Psoas muscle (tissue), 7 donors: ENCODE measurements at regions not wholly inside any gene's neighbourhood (a gene's known extent, or its start where the extent isn't known, plus 50 kb on each side); places are given as distances from the start of the nearest gene placed in this dataset.

Experiments used
- ATAC-seq, 4 donors: fragments of 200-7000 bp; cut with Tn5 transposase; one replicate each; pipeline ENCODE4 v1.9.1; 2020; ENCODE audit warnings: moderate library complexity in 3 of 4, mild to moderate bottlenecking in 2 of 4
- DNase-seq, 2 donors: peaks; one replicate each; pipeline ENCODE4 v3.0.0-alpha.2; 2020
- H3K27ac ChIP-seq: fragments of 200-600 bp; one replicate; pipeline ENCODE4 v1.8.0; 2022
- H3K27me3 ChIP-seq, 3 donors: fragments of 200-600 bp in 1 of 3; one replicate each; pipeline versions ENCODE4 v1.6.1 to v1.8.0; 2013 to 2022; ENCODE audit warnings: low read length in 2 of 3, mild to moderate bottlenecking in 2 of 3, moderate library complexity in 1 of 3; ENCODE audit not compliant: insufficient read depth in 3 of 3
- H3K36me3 ChIP-seq, 2 donors: fragments of 200-600 bp in 1 of 2; one replicate each; pipeline versions ENCODE4 v1.6.1 to v1.8.0; 2013 to 2022; ENCODE audit warnings: low read depth in 1 of 2, mild to moderate bottlenecking in 1 of 2, moderate library complexity in 1 of 2; ENCODE audit not compliant: insufficient read depth in 1 of 2
- H3K4me1 ChIP-seq: fragments of 200-600 bp; one replicate; pipeline ENCODE4 v1.8.0; 2022
- H3K4me3 ChIP-seq: fragments of 200-600 bp; one replicate; pipeline ENCODE4 v1.8.0; 2022; ENCODE audit warnings: mild to moderate bottlenecking
- H3K9me3 ChIP-seq: fragments of 200-600 bp; one replicate; pipeline ENCODE4 v1.8.0; 2022
- CTCF ChIP-seq: fragments of 200-600 bp; IDR thresholded peaks from one replicate; pipeline ENCODE4 v1.8.0; 2022; ENCODE audit warnings: antibody characterized with exemption
- WGBS, 3 donors: extraction: QIAGEN DNeasy Blood & Tissue Kit; methylation state at CpG; one replicate each; pipeline versions ENCODE4 v1.1.6 to v1.1.7; 2013; 5-methylcytosine and 5-hydroxymethylcytosine counted together
- intact Hi-C, 2 donors: fragments of 100-400 bp; cut with DNase I; formaldehyde crosslinking; loops; one replicate each; pipeline versions ENCODE4 v1.11.0 to v1.14.2; 2022
- donor health status: healthy with polysubstance abuse.
- donor health status: DM: no; HTN: no; CAD: no; lungs with moderate emphysema.
- donor health status: Bipolar disorder and iron deficiency.
- donor health status: healthy.
- donor health status: DM: yes; HTN: yes; CAD: no.
- donor health status: DM: no; HTN: no; CAD: no.
- donor health status: DM: yes; HTN: yes; CAD: no.

GRCh38 chr2:80930777-80931176 lies 626.2 kb upstream of the LRRTM1 start:
- no peaks in the 10 kb centered on the region for H3K27me3 ChIP-seq
- intact Hi-C loops, result no loop called here
- no peaks in the 10 kb centered on the region for H3K9me3 ChIP-seq
- ATAC-seq (no peak), DNase-seq (no peak)
- TF ChIP-seq CTCF, result no peak
- no peaks in the 10 kb centered on the region for H3K4me1 ChIP-seq
- 93% methylated on average over 1 of the region's 1 CpG for WGBS, 3 donors
- no peak overlapping the region for H3K4me3 ChIP-seq
- no peaks in the 10 kb centered on the region for H3K36me3 ChIP-seq
- H3K27ac ChIP-seq, result no peak overlapping the region

- H3K9me3 ChIP-seq, result no peaks in the 10 kb centered on the region
- intact Hi-C loops, result no loop called here
- ATAC-seq (no peak), DNase-seq (no peak)
- H3K4me3 ChIP-seq, result no peak overlapping the region
- H3K27ac ChIP-seq, result no peak overlapping the region
- TF ChIP-seq CTCF, result no peak
- no peaks in the 10 kb centered on the region for H3K4me1 ChIP-seq
- H3K27me3 ChIP-seq, result no peaks in the 10 kb centered on the region
- no peaks in the 10 kb centered on the region for H3K36me3 ChIP-seq
- 62 to 75% (median 71%) methylated on average over 4 of the region's 4 CpGs for WGBS, 3 donors
Measured at GRCh38 chr2:80926168-80926567, 621.6 kb upstream of the LRRTM1 start.

DNA sequence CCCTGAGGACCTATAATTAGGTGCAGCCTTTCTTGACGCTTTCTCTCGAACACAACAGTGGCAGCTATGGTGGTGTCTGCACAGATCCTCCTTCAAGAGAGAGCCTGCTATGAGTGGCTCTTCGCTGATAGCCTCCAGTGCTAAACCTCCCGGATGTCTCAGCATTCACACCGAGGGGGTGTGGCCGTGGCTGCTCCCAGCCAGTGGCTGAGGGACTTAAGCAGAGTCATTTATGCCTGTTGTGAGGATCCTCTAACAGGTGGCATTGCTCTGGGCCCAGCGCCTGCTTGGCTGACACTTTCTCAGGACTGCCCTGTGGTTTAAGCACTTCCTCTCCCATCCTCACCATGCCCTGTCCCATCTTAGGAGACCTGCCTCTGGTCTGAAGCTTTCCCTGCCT lies 592.0 kb upstream of the LRRTM1 start:
- H3K9me3 ChIP-seq, result no peaks in the 10 kb centered on the region
- no peak overlapping the region for H3K4me3 ChIP-seq
- no peak overlapping the region for H3K27ac ChIP-seq
- TF ChIP-seq CTCF, result no peak
- no peaks in the 10 kb centered on the region for H3K36me3 ChIP-seq
- ATAC-seq (no peak), DNase-seq (no peak)
- H3K4me1 ChIP-seq, result no peaks in the 10 kb centered on the region
- intact Hi-C loops, result no loop called here
- 58 to 68% (median 67%) methylated on average over 7 of the region's 7 CpGs for WGBS, 3 donors
- H3K27me3 ChIP-seq, result no peaks in the 10 kb centered on the region

DNA sequence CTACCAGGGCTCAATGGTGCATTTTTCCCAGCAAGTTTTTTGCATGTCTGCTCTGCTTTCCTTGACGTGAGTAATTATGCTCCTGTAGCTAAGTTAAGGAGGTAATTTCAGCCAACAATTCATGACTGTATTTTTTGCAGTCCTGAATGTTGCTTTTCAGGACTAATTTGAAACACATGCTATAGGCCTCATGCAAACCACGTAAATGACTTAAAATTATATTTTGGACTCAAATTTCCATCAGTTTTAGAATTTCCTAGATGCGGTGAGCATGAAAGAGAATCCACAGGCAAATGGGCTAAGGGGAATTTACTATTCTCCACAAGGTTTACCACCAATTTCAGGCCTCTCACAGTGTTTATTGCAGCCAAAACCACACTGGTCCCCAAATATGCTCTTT lies 589.9 kb upstream of the LRRTM1 start:
- no peak for TF ChIP-seq CTCF
- Histone ChIP-seq H3K4me3 (no peak overlapping the region), H3K27ac (no peak overlapping the region), H3K4me1 (no peaks in the 10 kb centered on the region), H3K9me3 (no peaks in the 10 kb centered on the region), H3K27me3 (no peaks in the 10 kb centered on the region), H3K36me3 (no peaks in the 10 kb centered on the region)
- DNase-seq (no peak), ATAC-seq (no peak)
- 26 to 29% (median 26%) methylated on average over 3 of the region's 3 CpGs for WGBS, 3 donors
- intact Hi-C loops, result no loop called here

GRCh38 chr2:80893711-80894110 lies 589.2 kb upstream of the LRRTM1 start:
- H3K36me3 ChIP-seq, result no peaks in the 10 kb centered on the region
- intact Hi-C loops, result no loop called here
- no peaks in the 10 kb centered on the region for H3K27me3 ChIP-seq
- no peaks in the 10 kb centered on the region for H3K4me1 ChIP-seq
- H3K4me3 ChIP-seq, result no peak overlapping the region
- H3K27ac ChIP-seq, result no peak overlapping the region
- no peak for TF ChIP-seq CTCF
- 44 to 54% (median 49%) methylated on average over 2 of the region's 2 CpGs for WGBS, 3 donors
- DNase-seq (no peak), ATAC-seq (no peak)
- H3K9me3 ChIP-seq, result no peaks in the 10 kb centered on the region
